ENCODE measurements at regions not wholly inside any gene's neighbourhood (a gene's known extent, or its start where the extent isn't known, plus 50 kb on each side); places are given as distances from the start of the nearest gene placed in this dataset.

- TF ChIP-seq PKNOX1 (IDR thresholded peaks at IDR 0.05): no peak
- TF ChIP-seq ZNF384 (IDR thresholded peaks at IDR 0.05): no peak
- POLR2A ChIA-PET: no interaction called here
- DNase-seq (ENCODE audit: extremely low spot score): no peak
- CTCF ChIA-PET: no interaction called here
Measured at GRCh38 chr1:232136136-232136535, 493.8 kb downstream of the SIPA1L2 start.

- TF ChIP-seq FOXA1 (IDR thresholded peaks at IDR 0.05) (no peak), FOXM1 (IDR thresholded peaks at IDR 0.05; ENCODE audit: borderline replicate concordance) (no peak), FOXK2 (IDR thresholded peaks at IDR 0.05) (no peak), L3MBTL2 (conservative IDR thresholded peaks at IDR 0.05) (no peak), CTBP1 (IDR thresholded peaks at IDR 0.05; ENCODE audit: borderline replicate concordance) (no peak), NFRKB (IDR thresholded peaks at IDR 0.05) (no peak), ELF4 (IDR thresholded peaks at IDR 0.05) (no peak), BHLHE40 (IDR thresholded peaks at IDR 0.05; ENCODE audit: borderline replicate concordance) (no peak), ARNT (IDR thresholded peaks at IDR 0.05) (no peak), ZNF384 (IDR thresholded peaks at IDR 0.05) (no peak), LEF1 (IDR thresholded peaks at IDR 0.05; ENCODE audit: borderline replicate concordance) (no peak), TARDBP (IDR thresholded peaks at IDR 0.05) (no peak), SP1 (IDR thresholded peaks at IDR 0.05) (no peak), PKNOX1 (IDR thresholded peaks at IDR 0.05) (no peak)
- CTCF ChIA-PET: no interaction called here
- POLR2A ChIA-PET: no interaction called here
- no peak for DNase-seq (ENCODE audit: extremely low spot score)
Measured at GRCh38 chr1:232134365-232134764, 495.6 kb downstream of the SIPA1L2 start.

GRCh38 chr1:232132572-232132971 lies 497.4 kb downstream of the SIPA1L2 start:
- ChIA-PET POLR2A (no interaction called here), CTCF (no interaction called here)
- DNase-seq (ENCODE audit: extremely low spot score): no peak
- no peak for TF ChIP-seq HDGF (IDR thresholded peaks at IDR 0.05; ENCODE audit: borderline replicate concordance)
- TF ChIP-seq FOXA1 (IDR thresholded peaks at IDR 0.05): no peak
- TF ChIP-seq SP1 (IDR thresholded peaks at IDR 0.05): no peak
- no peak for TF ChIP-seq PKNOX1 (IDR thresholded peaks at IDR 0.05)
- no peak for TF ChIP-seq FOXK2 (IDR thresholded peaks at IDR 0.05)
- TF ChIP-seq ARNT (IDR thresholded peaks at IDR 0.05): no peak

GRCh38 chr1:232131715-232132391 lies 498.1 kb downstream of the SIPA1L2 start:
- no peak for DNase-seq (ENCODE audit: extremely low spot score)
- POLR2A ChIA-PET: no interaction called here
- TF ChIP-seq ELF4 (IDR thresholded peaks at IDR 0.05) (no peak), L3MBTL2 (conservative IDR thresholded peaks at IDR 0.05) (no peak), TARDBP (IDR thresholded peaks at IDR 0.05) (no peak), SUZ12 (IDR thresholded peaks at IDR 0.05) (no peak), ZNF384 (IDR thresholded peaks at IDR 0.05) (no peak), ARNT (IDR thresholded peaks at IDR 0.05) (no peak), FOXM1 (IDR thresholded peaks at IDR 0.05; ENCODE audit: borderline replicate concordance) (no peak), FOXA1 (IDR thresholded peaks at IDR 0.05) (no peak), BHLHE40 (IDR thresholded peaks at IDR 0.05; ENCODE audit: borderline replicate concordance) (no peak), NFRKB (IDR thresholded peaks at IDR 0.05) (no peak), LEF1 (IDR thresholded peaks at IDR 0.05; ENCODE audit: borderline replicate concordance) (no peak), SP1 (IDR thresholded peaks at IDR 0.05) (no peak), CTBP1 (IDR thresholded peaks at IDR 0.05; ENCODE audit: borderline replicate concordance) (no peak), PKNOX1 (IDR thresholded peaks at IDR 0.05) (no peak), FOXK2 (IDR thresholded peaks at IDR 0.05) (no peak)
- CTCF ChIA-PET: no interaction called here

GRCh38 chr1:232130815-232131480 lies 499.0 kb downstream of the SIPA1L2 start:
- DNase-seq (ENCODE audit: extremely low spot score): no peak
- POLR2A ChIA-PET: no interaction called here
- CTCF ChIA-PET: no interaction called here
- TF ChIP-seq FOXA1 (IDR thresholded peaks at IDR 0.05): no peak
- no peak for TF ChIP-seq NFRKB (IDR thresholded peaks at IDR 0.05)
- no peak for TF ChIP-seq L3MBTL2 (conservative IDR thresholded peaks at IDR 0.05)
- no peak for TF ChIP-seq ZNF384 (IDR thresholded peaks at IDR 0.05)
- no peak for TF ChIP-seq FOXM1 (IDR thresholded peaks at IDR 0.05; ENCODE audit: borderline replicate concordance)
- TF ChIP-seq ARNT (IDR thresholded peaks at IDR 0.05): no peak
- TF ChIP-seq PKNOX1 (IDR thresholded peaks at IDR 0.05): no peak
- no peak for TF ChIP-seq CTBP1 (IDR thresholded peaks at IDR 0.05; ENCODE audit: borderline replicate concordance)
- no peak for TF ChIP-seq HDGF (IDR thresholded peaks at IDR 0.05; ENCODE audit: borderline replicate concordance)
- no peak for TF ChIP-seq ELF4 (IDR thresholded peaks at IDR 0.05)
- no peak for TF ChIP-seq BHLHE40 (IDR thresholded peaks at IDR 0.05; ENCODE audit: borderline replicate concordance)
- no peak for TF ChIP-seq SUZ12 (IDR thresholded peaks at IDR 0.05)
- TF ChIP-seq SP1 (IDR thresholded peaks at IDR 0.05): no peak
- TF ChIP-seq FOXK2 (IDR thresholded peaks at IDR 0.05): no peak
- TF ChIP-seq LEF1 (IDR thresholded peaks at IDR 0.05; ENCODE audit: borderline replicate concordance): no peak
